IMR-90 (cell line): ENCODE measurements at regions not wholly inside any gene's neighbourhood (a gene's known extent, or its start where the extent isn't known, plus 50 kb on each side); places are given as distances from the start of the nearest gene placed in this dataset.

Source experiments
- ATAC-seq: fragments of 200-7000 bp; cut with Tn5 transposase; 2 replicates; pipeline ENCODE4 v1.9.1; 2020; ENCODE audit warnings: low read depth, mild to moderate bottlenecking, moderate library complexity
- BruUV-seq: library from RNA; stranded (reverse); fragments of 400-500 nt; replicated peaks from 2 replicates; lab custom pipeline; 2021; lab: Mats Ljungman, UMichigan
- CTCF ChIA-PET: fragments of 300-600 bp; formaldehyde crosslinking; extraction: SDS; loops from one replicate; lab custom pipeline; 2021; ENCODE audit warnings: antibody characterized with exemption; lab: Yijun Ruan, JAX
- POLR2A ChIA-PET: fragments of 300-600 bp; sonication (Branson Sonifier 250); formaldehyde crosslinking; loops from one replicate; lab custom pipeline; 2022; ENCODE audit warnings: antibody characterized with exemption; ENCODE audit not compliant: unreplicated experiment; lab: Charles Lee
- DNase-seq: peaks from one replicate; pipeline ENCODE4 v3.0.0; 2013
- H2AFZ ChIP-seq: replicated peaks from 2 replicates; pipeline ENCODE3; 2013; ENCODE audit warnings: low read length, mild to moderate bottlenecking; ENCODE audit not compliant: poor library complexity
- H2AK5ac ChIP-seq: 2 replicates; pipeline ENCODE4 v1.6.1; 2013; ENCODE audit warnings: low read depth, low read length, inconsistent platforms
- H2AK9ac ChIP-seq: replicated peaks from 2 replicates; pipeline ENCODE3; 2013; ENCODE audit warnings: mild to moderate bottlenecking, low read depth, low read length, moderate library complexity; ENCODE audit not compliant: poor library complexity
- H2BK120ac ChIP-seq: 2 replicates; pipeline ENCODE4 v1.6.1; 2013; ENCODE audit warnings: low read depth, low read length, inconsistent platforms
- H2BK15ac ChIP-seq: 3 replicates; pipeline ENCODE4 v1.6.1; 2013; ENCODE audit warnings: low read depth, low read length, inconsistent platforms
- H2BK20ac ChIP-seq: 2 replicates; pipeline ENCODE4 v1.6.1; 2013; ENCODE audit warnings: low read depth, mild to moderate bottlenecking, inconsistent platforms, low read length, moderate library complexity
- H2BK5ac ChIP-seq: 2 replicates; pipeline ENCODE4 v1.6.1; 2013; ENCODE audit warnings: mild to moderate bottlenecking, low read depth, low read length, inconsistent platforms; ENCODE audit not compliant: poor library complexity, severe bottlenecking
- H3K14ac ChIP-seq: replicated peaks from 2 replicates; pipeline ENCODE4 v1.6.1; 2013; ENCODE audit warnings: low read depth, low read length, inconsistent platforms
- H3K18ac ChIP-seq: 2 replicates; pipeline ENCODE4 v1.6.1; 2013; ENCODE audit warnings: low read depth, low read length, control low read depth
- H3K23ac ChIP-seq: 2 replicates; pipeline ENCODE4 v1.6.1; 2013; ENCODE audit warnings: low read depth, low read length, inconsistent platforms
- H3K27ac ChIP-seq: 2 replicates; pipeline ENCODE4 v1.5.1; 2013; ENCODE audit warnings: mild to moderate bottlenecking, control low read depth, low read length; ENCODE audit not compliant: insufficient read depth
- H3K27me3 ChIP-seq: 2 replicates; pipeline ENCODE4 v1.6.1; 2013; ENCODE audit warnings: low read length; ENCODE audit not compliant: control insufficient read depth, insufficient read depth
- H3K36me3 ChIP-seq: 2 replicates; pipeline ENCODE4 v1.6.1; 2013; ENCODE audit warnings: low read length, mixed read lengths; ENCODE audit not compliant: control insufficient read depth, insufficient read depth
- H3K4ac ChIP-seq: 2 replicates; pipeline ENCODE4 v1.6.1; 2013; ENCODE audit warnings: low read depth, low read length, inconsistent platforms
- H3K4me1 ChIP-seq: 2 replicates; pipeline ENCODE4 v1.6.1; 2013; ENCODE audit warnings: low read length, mixed read lengths; ENCODE audit not compliant: control insufficient read depth, insufficient read depth
- H3K4me2 ChIP-seq: 2 replicates; pipeline ENCODE4 v1.6.1; 2013; ENCODE audit warnings: low read depth, mild to moderate bottlenecking, control low read depth, low read length, moderate library complexity
- H3K4me3 ChIP-seq: 2 replicates; pipeline ENCODE4 v1.5.1; 2013; ENCODE audit warnings: low read depth, mild to moderate bottlenecking, control low read depth, low read length, moderate library complexity; ENCODE audit not compliant: insufficient read depth
- H3K56ac ChIP-seq: 2 replicates; pipeline ENCODE4 v1.6.1; 2013; ENCODE audit warnings: low read length, inconsistent platforms; ENCODE audit not compliant: insufficient read depth; ENCODE audit errors: extremely low read depth
- H3K79me1 ChIP-seq, 2 experiments: 2 replicates each; pipeline ENCODE4 v1.6.1; 2013; ENCODE audit warnings: low read length in 2 of 2, inconsistent platforms in 1 of 2, low read depth in 1 of 2
- H3K9ac ChIP-seq: 2 replicates; pipeline ENCODE4 v1.6.1; 2013; ENCODE audit warnings: low read depth, low read length, control low read depth
- H3K9me1 ChIP-seq: 2 replicates; pipeline ENCODE4 v1.6.1; 2013; ENCODE audit warnings: low read length, inconsistent platforms; ENCODE audit not compliant: insufficient read depth
- H3K9me3 ChIP-seq: 2 replicates; pipeline ENCODE4 v1.6.1; 2013; ENCODE audit warnings: low read length; ENCODE audit not compliant: control insufficient read depth, insufficient read depth
- H4K20me1 ChIP-seq: 2 replicates; pipeline ENCODE4 v1.6.1; 2013; ENCODE audit warnings: low read length, inconsistent platforms; ENCODE audit not compliant: insufficient read depth
- H4K5ac ChIP-seq: 2 replicates; pipeline ENCODE4 v1.6.1; 2013; ENCODE audit warnings: mild to moderate bottlenecking, low read depth, low read length, control low read depth
- H4K8ac ChIP-seq, 2 experiments: 2 replicates each; pipeline ENCODE4 v1.6.1; 2013; ENCODE audit warnings: low read depth in 2 of 2, low read length in 2 of 2, control low read depth in 1 of 2, inconsistent platforms in 1 of 2
- H4K91ac ChIP-seq: 2 replicates; pipeline ENCODE4 v1.6.1; 2013; ENCODE audit warnings: low read depth, low read length, inconsistent platforms; ENCODE audit not compliant: insufficient read depth
- BHLHE40 ChIP-seq: fragments of 150-350 bp; IDR thresholded peaks from 2 replicates; pipeline ENCODE4 v1.6.1; 2016; ENCODE audit warnings: mild to moderate bottlenecking, low read depth, low read length
- CEBPB ChIP-seq: IDR thresholded peaks from 2 replicates; pipeline ENCODE4 v1.6.1; 2012; ENCODE audit warnings: low read depth, low read length, improper control_type of control experiment
- CHD1 ChIP-seq: IDR thresholded peaks from 2 replicates; pipeline ENCODE4 v1.6.1; 2012; ENCODE audit warnings: low read depth, low read length, improper control_type of control experiment
- CTCF ChIP-seq: conservative IDR thresholded peaks from 2 replicates; pipeline ENCODE4 v1.5.1; 2012; ENCODE audit warnings: mild to moderate bottlenecking, low read depth, low read length, improper control_type of control experiment
- ELK1 ChIP-seq: fragments of 150-350 bp; IDR thresholded peaks from 2 replicates; pipeline ENCODE4 v1.6.1; 2016; ENCODE audit warnings: low read depth, mild to moderate bottlenecking, low read length, moderate library complexity, borderline replicate concordance
- MAFK ChIP-seq: IDR thresholded peaks from 2 replicates; pipeline ENCODE4 v1.6.1; 2012; ENCODE audit warnings: low read depth, low read length, improper control_type of control experiment
- MXI1 ChIP-seq: IDR thresholded peaks from 2 replicates; pipeline ENCODE4 v1.6.1; 2012; ENCODE audit warnings: low read depth, mild to moderate bottlenecking, low read length, moderate library complexity, borderline replicate concordance
- NFE2L2 ChIP-seq: fragments of 150-350 bp; IDR thresholded peaks from 2 replicates; pipeline ENCODE4 v1.6.1; 2016; ENCODE audit warnings: low read depth, mild to moderate bottlenecking, low read length
- RCOR1 ChIP-seq: IDR thresholded peaks from 2 replicates; pipeline ENCODE4 v1.6.1; 2012; ENCODE audit warnings: mild to moderate bottlenecking, low read length, improper control_type of control experiment; ENCODE audit not compliant: insufficient replicate concordance
- RFX5 ChIP-seq: IDR thresholded peaks from 2 replicates; pipeline ENCODE4 v1.8.0; 2012; ENCODE audit warnings: low read depth, mild to moderate bottlenecking, low read length, moderate library complexity
- SMC3 ChIP-seq: fragments of 150-350 bp; IDR thresholded peaks from 2 replicates; pipeline ENCODE4 v1.6.1; 2016; ENCODE audit warnings: low read depth, mild to moderate bottlenecking, antibody characterized with exemption, low read length, moderate library complexity
- USF2 ChIP-seq: fragments of 150-350 bp; IDR thresholded peaks from 2 replicates; pipeline ENCODE4 v1.6.1; 2017; ENCODE audit warnings: mild to moderate bottlenecking, antibody characterized with exemption, low read length, low read depth
- WGBS, 2 experiments: methylation state at CpG; one replicate each; pipeline versions ENCODE4 v1.1.5 to v1.1.7; 2013; ENCODE audit warnings: missing lambda C conversion rate in 2 of 2; ENCODE audit not compliant: insufficient read length in 1 of 2; ENCODE audit errors: extremely low coverage in 2 of 2; 5-methylcytosine and 5-hydroxymethylcytosine counted together
- dilution Hi-C: fragments of 300-500 bp; cut with HindIII; formaldehyde crosslinking; loops from one replicate; pipeline ENCODE4 v1.14.3; 2018; ENCODE audit warnings: low sequenced_read_pairs; ENCODE audit not compliant: unreplicated experiment
- in situ Hi-C: fragments of 300-500 bp; cut with MboI; formaldehyde crosslinking; loops from 3 replicates; pipeline ENCODE4 v1.14.3; 2019; ENCODE audit warnings: low sequenced_read_pairs, inconsistent platforms, mixed read lengths
- intact Hi-C: fragments of 100-400 bp; cut with micrococcal nuclease; formaldehyde crosslinking; loops from 2 replicates; pipeline ENCODE4 v1.10.0; 2022

GRCh38 chr10:83817797-83818196, 321.5 kb upstream of the GHITM start:
- dilution Hi-C loops, result no loop called here
- no CpG with 5 or more reads among the region's 3 CpGs for WGBS, 2 experiments

More at GRCh38 chr10:83817797-83818196, 321.5 kb upstream of the GHITM start:
- no peak overlapping the region for H2BK120ac ChIP-seq
- H2AK5ac ChIP-seq, result no peak overlapping the region
- H4K91ac ChIP-seq, result no peak overlapping the region
- H3K4me3 ChIP-seq, result no peak overlapping the region
- no peak overlapping the region for H3K4me2 ChIP-seq
- intact Hi-C loops, result no loop called here
- H3K9me1 ChIP-seq, result no peaks in the 10 kb centered on the region
- H4K20me1 ChIP-seq, result no peaks in the 10 kb centered on the region
- no peak overlapping the region for H3K14ac ChIP-seq
- peaks cover 7% of the 10 kb centered on the region; the same call in 1 of the 2 replicates for H3K9me3 ChIP-seq
- in situ Hi-C loops, result no loop called here
- H3K27me3 ChIP-seq, result no peaks in the 10 kb centered on the region
- ChIA-PET CTCF (no interaction called here), POLR2A (no interaction called here)
- DNase-seq (no peak), ATAC-seq (no peak)
- H3K4ac ChIP-seq, result no peak overlapping the region
- H3K36me3 ChIP-seq, result no peaks in the 10 kb centered on the region
- no peak overlapping the region for H4K8ac ChIP-seq
- no peak overlapping the region for H2AK9ac ChIP-seq
- H3K18ac ChIP-seq, result no peak overlapping the region
- BruUV-seq, result no TSS peak
- no peak overlapping the region for H3K23ac ChIP-seq
- H3K56ac ChIP-seq, result no peak overlapping the region
- H3K79me1 ChIP-seq, result no peaks in the 10 kb centered on the region
- no peak overlapping the region for H2BK20ac ChIP-seq
- no peaks in the 10 kb centered on the region for H3K4me1 ChIP-seq
- TF ChIP-seq CEBPB (no peak), ELK1 (no peak), MXI1 (no peak), CHD1 (no peak), NFE2L2 (no peak), RCOR1 (no peak), CTCF (no peak), RFX5 (no peak), BHLHE40 (no peak), USF2 (no peak), MAFK (no peak), SMC3 (no peak)
- no peak overlapping the region for H2AFZ ChIP-seq
- no peak overlapping the region for H2BK15ac ChIP-seq
- no peak overlapping the region for H2BK5ac ChIP-seq
- H3K27ac ChIP-seq, result no peak overlapping the region
- no peak overlapping the region for H4K5ac ChIP-seq
- H3K9ac ChIP-seq, result no peak overlapping the region
